Gastroesophageal sphincter (tissue), 3 donors: ENCODE measurements at regions not wholly inside any gene's neighbourhood (a gene's known extent, or its start where the extent isn't known, plus 50 kb on each side); places are given as distances from the start of the nearest gene placed in this dataset.

ENCODE experiments used
- CTCF ChIP-seq, 4 experiments: fragments of 200-600 bp in 2 of 4; fragments of 450-650 bp in 2 of 4; sonication (generic) in 1 of 4; IDR thresholded peaks; one replicate each; pipeline ENCODE4 v1.5.1; 2017 to 2019; ENCODE audit warnings: antibody characterized with exemption in 4 of 4, mild to moderate bottlenecking in 2 of 4, moderate library complexity in 2 of 4
- EP300 ChIP-seq: sonication (generic); formaldehyde crosslinking; IDR thresholded peaks from one replicate; pipeline ENCODE4 v1.6.1; 2017; ENCODE audit warnings: antibody characterized with exemption, mild to moderate bottlenecking
- POLR2A ChIP-seq, 2 donors: fragments of 450-650 bp; IDR thresholded peaks; one replicate each; pipeline ENCODE4 v1.6.1; 2017; ENCODE audit warnings: antibody characterized with exemption in 2 of 2, mild to moderate bottlenecking in 2 of 2, moderate library complexity in 1 of 2
- POLR2AphosphoS5 ChIP-seq: sonication (generic); formaldehyde crosslinking; IDR thresholded peaks from one replicate; pipeline ENCODE4 v1.6.1; 2017; ENCODE audit warnings: antibody characterized with exemption

GRCh38 chr1:56019472-56019871 is 559.9 kb downstream of the PLPP3 start:
- TF ChIP-seq CTCF (IDR thresholded peaks at IDR 0.05) (no peak), POLR2A (IDR thresholded peaks at IDR 0.05) (no peak), POLR2AphosphoS5 (no peak), EP300 (no peak)
